Panc1 (cell line): ENCODE measurements at regions not wholly inside any gene's neighbourhood (a gene's known extent, or its start where the extent isn't known, plus 50 kb on each side); places are given as distances from the start of the nearest gene placed in this dataset.

Experiments
- POLR2AphosphoS5 ChIP-seq: IDR thresholded peaks from 2 replicates; pipeline ENCODE4 v1.6.1; 2012; ENCODE audit warnings: mild to moderate bottlenecking, low read depth, low read length, moderate library complexity
- TF ChIP-seq, protein P1 (sequence below): fragments of 450-650 bp; IDR thresholded peaks from 2 replicates; pipeline ENCODE4 v1.5.1; 2017; ENCODE audit warnings: mild to moderate bottlenecking

DNA sequence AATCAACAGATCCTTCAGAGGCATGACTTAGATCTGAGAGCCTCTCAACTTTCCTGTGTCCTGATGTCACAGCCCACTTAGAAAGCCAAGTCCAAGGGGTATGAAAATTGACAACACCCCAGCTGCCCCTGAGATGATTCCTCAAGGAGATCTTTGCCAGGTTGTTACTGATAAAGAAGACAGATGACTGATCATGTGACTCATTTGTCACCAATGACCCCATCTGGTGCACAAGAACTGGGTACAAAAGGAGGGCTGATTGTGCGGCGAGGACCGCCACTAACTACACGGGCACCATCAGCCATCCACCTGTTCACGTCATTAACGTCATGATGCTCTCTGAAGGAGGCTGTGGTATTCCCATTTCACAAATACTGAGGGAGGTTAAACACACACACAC lies 583.2 kb upstream of the KLF4 start:
- TF ChIP-seq, protein P1, sequence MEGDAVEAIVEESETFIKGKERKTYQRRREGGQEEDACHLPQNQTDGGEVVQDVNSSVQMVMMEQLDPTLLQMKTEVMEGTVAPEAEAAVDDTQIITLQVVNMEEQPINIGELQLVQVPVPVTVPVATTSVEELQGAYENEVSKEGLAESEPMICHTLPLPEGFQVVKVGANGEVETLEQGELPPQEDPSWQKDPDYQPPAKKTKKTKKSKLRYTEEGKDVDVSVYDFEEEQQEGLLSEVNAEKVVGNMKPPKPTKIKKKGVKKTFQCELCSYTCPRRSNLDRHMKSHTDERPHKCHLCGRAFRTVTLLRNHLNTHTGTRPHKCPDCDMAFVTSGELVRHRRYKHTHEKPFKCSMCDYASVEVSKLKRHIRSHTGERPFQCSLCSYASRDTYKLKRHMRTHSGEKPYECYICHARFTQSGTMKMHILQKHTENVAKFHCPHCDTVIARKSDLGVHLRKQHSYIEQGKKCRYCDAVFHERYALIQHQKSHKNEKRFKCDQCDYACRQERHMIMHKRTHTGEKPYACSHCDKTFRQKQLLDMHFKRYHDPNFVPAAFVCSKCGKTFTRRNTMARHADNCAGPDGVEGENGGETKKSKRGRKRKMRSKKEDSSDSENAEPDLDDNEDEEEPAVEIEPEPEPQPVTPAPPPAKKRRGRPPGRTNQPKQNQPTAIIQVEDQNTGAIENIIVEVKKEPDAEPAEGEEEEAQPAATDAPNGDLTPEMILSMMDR = no peak
- TF ChIP-seq POLR2AphosphoS5 = no peak
